ENCODE measurements at regions not wholly inside any gene's neighbourhood (a gene's known extent, or its start where the extent isn't known, plus 50 kb on each side); places are given as distances from the start of the nearest gene placed in this dataset.

DNA sequence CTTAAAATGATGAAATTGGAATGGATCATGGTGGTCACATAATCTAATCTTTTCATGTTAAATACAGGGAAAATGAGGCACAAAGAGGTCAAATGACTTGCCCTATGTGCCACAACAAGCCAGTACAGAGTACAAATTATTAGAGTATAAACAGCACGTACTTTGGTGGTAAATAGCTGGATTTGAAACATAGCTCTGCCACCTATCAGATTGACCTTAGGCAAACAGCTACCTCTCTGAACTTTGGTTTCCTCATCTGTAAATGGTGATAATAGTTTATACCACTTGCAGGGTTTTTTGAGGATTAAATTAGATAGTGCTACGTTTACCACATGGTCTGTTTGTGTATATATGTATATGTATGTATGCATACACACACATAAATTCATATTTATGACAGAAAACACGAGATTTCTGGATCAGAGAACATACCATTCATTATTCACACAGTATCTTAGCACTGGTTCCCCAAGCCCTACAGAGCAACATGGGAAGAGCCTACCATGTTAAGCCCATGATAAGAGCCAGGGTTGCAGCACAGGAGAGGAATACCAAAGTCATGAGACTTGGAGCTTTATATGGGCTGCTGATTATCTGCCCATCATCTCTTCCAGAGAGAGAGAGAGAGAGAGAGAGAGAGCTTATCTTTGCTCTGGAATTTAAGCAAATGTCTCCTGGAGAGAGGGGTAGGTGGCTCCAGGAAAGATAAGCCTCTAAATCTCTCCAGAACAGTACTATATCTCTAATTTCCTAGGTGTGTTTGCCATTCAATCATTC, 73.5 kb downstream of the MDH1 start:
- H3K27me3 ChIP-seq (ENCODE audit: control insufficient read depth in 1 of 2, insufficient read depth in 2 of 2, low read length in 2 of 2) = peaks cover 6 to 11% of the 10 kb centered on the region in 2 experiments
- intact Hi-C loops (cut with DNase I, micrococcal nuclease) = no loop called here
- ATAC-seq (ENCODE audit: poor library complexity) (no peak), DNase-seq (no peak)
- no peaks in the 10 kb centered on the region for H3K36me3 ChIP-seq (ENCODE audit: insufficient read depth, low read length)
- TF ChIP-seq, protein P1, sequence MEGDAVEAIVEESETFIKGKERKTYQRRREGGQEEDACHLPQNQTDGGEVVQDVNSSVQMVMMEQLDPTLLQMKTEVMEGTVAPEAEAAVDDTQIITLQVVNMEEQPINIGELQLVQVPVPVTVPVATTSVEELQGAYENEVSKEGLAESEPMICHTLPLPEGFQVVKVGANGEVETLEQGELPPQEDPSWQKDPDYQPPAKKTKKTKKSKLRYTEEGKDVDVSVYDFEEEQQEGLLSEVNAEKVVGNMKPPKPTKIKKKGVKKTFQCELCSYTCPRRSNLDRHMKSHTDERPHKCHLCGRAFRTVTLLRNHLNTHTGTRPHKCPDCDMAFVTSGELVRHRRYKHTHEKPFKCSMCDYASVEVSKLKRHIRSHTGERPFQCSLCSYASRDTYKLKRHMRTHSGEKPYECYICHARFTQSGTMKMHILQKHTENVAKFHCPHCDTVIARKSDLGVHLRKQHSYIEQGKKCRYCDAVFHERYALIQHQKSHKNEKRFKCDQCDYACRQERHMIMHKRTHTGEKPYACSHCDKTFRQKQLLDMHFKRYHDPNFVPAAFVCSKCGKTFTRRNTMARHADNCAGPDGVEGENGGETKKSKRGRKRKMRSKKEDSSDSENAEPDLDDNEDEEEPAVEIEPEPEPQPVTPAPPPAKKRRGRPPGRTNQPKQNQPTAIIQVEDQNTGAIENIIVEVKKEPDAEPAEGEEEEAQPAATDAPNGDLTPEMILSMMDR (IDR thresholded peaks at IDR 0.05) = no peak
- H3K4me3 ChIP-seq (ENCODE audit: low read length) = no peak overlapping the region
- POLR2A ChIA-PET = no interaction called here
- no peaks in the 10 kb centered on the region for H3K4me1 Mint-ChIP-seq (ENCODE audit: low read depth)
- no peaks in the 10 kb centered on the region for H3K9me3 Mint-ChIP-seq
- H3K9me3 ChIP-seq (ENCODE audit: control insufficient read depth in 1 of 2, insufficient read depth in 1 of 2, low read length in 2 of 2) = no peaks in the 10 kb centered on the region
- H3K27ac ChIP-seq (ENCODE audit: low read depth in 1 of 2, low read length in 2 of 2) = no peak overlapping the region
- no peaks in the 10 kb centered on the region for H3K36me3 Mint-ChIP-seq (ENCODE audit: low read depth)
- no peak overlapping the region for H3K4me3 Mint-ChIP-seq
- no peak overlapping the region for H3K27ac Mint-ChIP-seq
- H3K27me3 Mint-ChIP-seq = peaks cover 27% of the 10 kb centered on the region
- CTCF ChIA-PET = interaction anchor here (1.1 kb wide), 1 partner anchor 19 kb away, joined by 3 read pairs; no protein-coding TSS in a partner anchor
- H3K4me1 ChIP-seq (ENCODE audit: insufficient read depth, low read length) = no peaks in the 10 kb centered on the region

DNA sequence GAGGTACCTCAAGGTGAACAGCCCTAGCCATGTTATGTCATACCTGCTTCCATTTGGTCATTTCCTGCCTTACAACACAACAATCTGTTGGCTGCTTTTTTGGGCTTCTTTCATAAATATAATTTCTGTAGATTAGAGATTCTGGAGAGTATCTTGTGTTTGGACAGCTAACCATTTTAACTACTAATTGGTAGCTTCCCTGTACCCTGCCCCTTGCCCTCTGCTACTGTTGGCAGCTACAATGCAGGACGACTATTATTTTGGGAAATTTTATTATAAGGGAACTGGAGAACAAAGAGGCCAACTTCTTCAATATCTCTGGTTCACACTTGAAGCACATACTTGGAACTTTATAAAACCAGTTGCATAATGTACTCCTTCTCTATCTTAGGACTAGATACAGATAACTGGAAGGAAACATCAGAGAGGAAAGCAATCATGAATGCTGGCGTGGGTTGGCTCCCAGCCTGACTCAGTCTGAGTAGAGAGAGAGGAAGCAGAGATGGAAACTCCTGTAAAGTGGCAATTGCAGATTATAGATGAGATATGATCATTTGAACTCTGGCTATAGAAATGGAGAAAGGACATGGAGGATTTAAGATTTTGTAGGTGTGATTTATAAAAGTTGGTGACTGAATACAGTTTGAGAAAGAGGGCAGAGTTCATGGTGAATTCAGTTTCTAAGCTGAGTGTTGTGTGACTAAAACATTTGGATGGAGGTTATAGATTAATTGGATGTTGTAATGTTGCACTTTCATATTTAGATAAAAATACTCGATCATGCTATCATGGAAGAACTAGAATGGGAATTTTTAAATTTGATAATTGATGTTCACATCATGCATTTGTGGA, 74.5 kb downstream of the MDH1 start:
- H3K9me3 Mint-ChIP-seq = no peaks in the 10 kb centered on the region
- H3K27me3 ChIP-seq (ENCODE audit: control insufficient read depth in 1 of 2, insufficient read depth in 2 of 2, low read length in 2 of 2) = peaks cover 6 to 11% of the 10 kb centered on the region in 2 experiments
- H3K27ac ChIP-seq (ENCODE audit: low read depth in 1 of 2, low read length in 2 of 2) = no peak overlapping the region
- H3K4me3 Mint-ChIP-seq = no peak overlapping the region
- TF ChIP-seq, protein P1 (IDR thresholded peaks at IDR 0.05) = no peak
- peaks cover 27% of the 10 kb centered on the region for H3K27me3 Mint-ChIP-seq
- POLR2A ChIA-PET = no interaction called here
- H3K36me3 ChIP-seq (ENCODE audit: insufficient read depth, low read length) = no peaks in the 10 kb centered on the region
- DNase-seq (no peak), ATAC-seq (ENCODE audit: poor library complexity) (no peak)
- no peaks in the 10 kb centered on the region for H3K36me3 Mint-ChIP-seq (ENCODE audit: low read depth)
- no peaks in the 10 kb centered on the region for H3K4me1 Mint-ChIP-seq (ENCODE audit: low read depth)
- H3K27ac Mint-ChIP-seq = no peak overlapping the region
- intact Hi-C loops (cut with DNase I, micrococcal nuclease) = no loop called here
- H3K4me1 ChIP-seq (ENCODE audit: insufficient read depth, low read length) = no peaks in the 10 kb centered on the region
- H3K9me3 ChIP-seq (ENCODE audit: control insufficient read depth in 1 of 2, insufficient read depth in 1 of 2, low read length in 2 of 2) = no peaks in the 10 kb centered on the region
- H3K4me3 ChIP-seq (ENCODE audit: low read length) = no peak overlapping the region
- CTCF ChIA-PET = no interaction called here

DNA sequence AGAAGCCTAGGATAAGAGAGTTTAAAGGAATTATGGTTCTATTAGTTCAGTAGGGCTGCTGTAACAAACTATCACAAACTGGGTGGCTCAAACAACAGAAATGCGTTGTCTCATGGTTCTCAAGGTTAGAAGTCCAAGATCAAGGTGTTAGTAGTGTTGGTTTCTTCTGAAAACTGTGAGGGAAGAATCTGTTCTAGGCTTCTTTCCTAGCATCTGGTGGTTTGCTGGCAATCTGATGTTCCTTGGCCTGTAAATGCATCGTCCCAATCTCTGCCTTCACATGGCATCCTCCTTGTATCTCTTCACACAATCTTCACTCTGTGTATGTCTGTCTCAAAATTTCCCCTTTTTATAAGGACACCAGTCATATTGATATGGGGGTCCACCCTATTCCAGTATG, 76.3 kb downstream of the MDH1 start:
- peaks cover 31% of the 10 kb centered on the region for H3K27me3 Mint-ChIP-seq
- H3K27ac Mint-ChIP-seq = no peak overlapping the region
- Histone ChIP-seq H3K9me3 (ENCODE audit: control insufficient read depth in 1 of 2, insufficient read depth in 1 of 2, low read length in 2 of 2) (no peaks in the 10 kb centered on the region), H3K27ac (ENCODE audit: low read depth in 1 of 2, low read length in 2 of 2) (no peak overlapping the region), H3K4me3 (ENCODE audit: low read length) (no peak overlapping the region), H3K4me1 (ENCODE audit: insufficient read depth, low read length) (no peaks in the 10 kb centered on the region), H3K36me3 (ENCODE audit: insufficient read depth, low read length) (no peaks in the 10 kb centered on the region), H3K27me3 (ENCODE audit: control insufficient read depth in 1 of 2, insufficient read depth in 2 of 2, low read length in 2 of 2) (peaks cover 7 to 11% of the 10 kb centered on the region in 2 experiments)
- DNase-seq = no peak
- no peaks in the 10 kb centered on the region for H3K9me3 Mint-ChIP-seq
- no peaks in the 10 kb centered on the region for H3K36me3 Mint-ChIP-seq (ENCODE audit: low read depth)
- TF ChIP-seq, protein P1 (IDR thresholded peaks at IDR 0.05) = no peak
- no peaks in the 10 kb centered on the region for H3K4me1 Mint-ChIP-seq (ENCODE audit: low read depth)
- CTCF ChIA-PET = no interaction called here
- no peak for ATAC-seq (ENCODE audit: poor library complexity)
- no peak overlapping the region for H3K4me3 Mint-ChIP-seq
- intact Hi-C loops (cut with DNase I, micrococcal nuclease) = no loop called here
- POLR2A ChIA-PET = no interaction called here
